PC-3 (cell line): ENCODE measurements at regions not wholly inside any gene's neighbourhood (a gene's known extent, or its start where the extent isn't known, plus 50 kb on each side); places are given as distances from the start of the nearest gene placed in this dataset.

ENCODE experiments used
- ATAC-seq: fragments of 200-7000 bp; cut with Tn5 transposase; 2 replicates; pipeline ENCODE4 v1.9.1; 2020; ENCODE audit warnings: mild to moderate bottlenecking, moderate library complexity
- BruUV-seq: library from RNA; stranded (reverse); fragments of 400-500 nt; replicated peaks from 2 replicates; lab custom pipeline; 2021; lab: Mats Ljungman, UMichigan
- CTCF ChIA-PET: fragments of 300-600 bp; sonication (Branson Sonifier 250); formaldehyde crosslinking; loops from one replicate; lab custom pipeline; 2022; ENCODE audit warnings: antibody characterized with exemption; lab: Charles Lee
- POLR2A ChIA-PET: fragments of 300-600 bp; sonication (Branson Sonifier 250); formaldehyde crosslinking; loops from one replicate; lab custom pipeline; 2022; ENCODE audit warnings: antibody characterized with exemption; ENCODE audit not compliant: unreplicated experiment; lab: Charles Lee
- DNase-seq: peaks from one replicate; pipeline ENCODE4 v3.0.0-alpha.2; 2015
- H2AFZ ChIP-seq: fragments of 300-600 bp; sonication (generic); 2 replicates; pipeline ENCODE4 v1.6.0; 2016; ENCODE audit warnings: antibody characterized with exemption, low read length
- H3F3A ChIP-seq: fragments of 300-600 bp; sonication (generic); one replicate; pipeline ENCODE4 v1.6.0; 2017; ENCODE audit warnings: antibody characterized with exemption, low read length, control low read depth, mild to moderate bottlenecking; ENCODE audit not compliant: unreplicated experiment
- H3K27ac ChIP-seq: fragments of 300-600 bp; sonication (generic); 2 replicates; pipeline ENCODE4 v1.5.1; 2016; ENCODE audit warnings: mild to moderate bottlenecking, low read length
- H3K27me3 ChIP-seq: fragments of 300-600 bp; sonication (generic); 2 replicates; pipeline ENCODE4 v1.6.1; 2016; ENCODE audit warnings: low read length, mixed read lengths
- H3K36me3 ChIP-seq: fragments of 300-600 bp; sonication (generic); 2 replicates; pipeline ENCODE4 v1.6.1; 2016; ENCODE audit warnings: low read depth, mixed run types, low read length, mixed read lengths
- H3K4me1 ChIP-seq: fragments of 300-600 bp; sonication (generic); 2 replicates; pipeline ENCODE4 v1.5.1; 2016; ENCODE audit warnings: low read length; ENCODE audit not compliant: insufficient read depth
- H3K4me2 ChIP-seq: fragments of 300-600 bp; sonication (generic); 2 replicates; pipeline ENCODE4 v1.6.0; 2016; ENCODE audit warnings: low read length
- H3K4me3 ChIP-seq: fragments of 300-600 bp; sonication (generic); 2 replicates; pipeline ENCODE4 v1.5.1; 2016; ENCODE audit warnings: mild to moderate bottlenecking, low read length, mixed read lengths
- H3K79me2 ChIP-seq: fragments of 300-600 bp; sonication (generic); 2 replicates; pipeline ENCODE4 v1.6.1; 2017; ENCODE audit warnings: low read length, mixed read lengths
- H3K9ac ChIP-seq: fragments of 300-600 bp; sonication (generic); 2 replicates; pipeline ENCODE4 v1.6.0; 2016; ENCODE audit warnings: mild to moderate bottlenecking, low read length
- H3K9me2 ChIP-seq: fragments of 300-600 bp; sonication (generic); replicated peaks from 2 replicates; pipeline ENCODE4 v1.6.1; 2016; ENCODE audit warnings: mixed run types, low read length, mixed read lengths
- H3K9me3 ChIP-seq: fragments of 300-600 bp; sonication (generic); 2 replicates; pipeline ENCODE4 v1.6.1; 2016; ENCODE audit warnings: low read length, mixed read lengths
- H4K20me1 ChIP-seq: fragments of 300-600 bp; sonication (generic); 2 replicates; pipeline ENCODE4 v1.6.1; 2016; ENCODE audit warnings: low read length, mixed read lengths
- EZH2 ChIP-seq: fragments of 300-600 bp; sonication (generic); IDR thresholded peaks from one replicate; pipeline ENCODE4 v1.6.1; 2017; ENCODE audit warnings: antibody characterized with exemption, mild to moderate bottlenecking, low read length; ENCODE audit not compliant: unreplicated experiment
- EZH2phosphoT487 ChIP-seq: fragments of 300-600 bp; sonication (generic); IDR thresholded peaks from 2 replicates; pipeline ENCODE4 v1.6.1; 2018; ENCODE audit warnings: mild to moderate bottlenecking, antibody characterized with exemption, low read length, borderline replicate concordance
- intact Hi-C: fragments of 100-400 bp; cut with micrococcal nuclease; formaldehyde crosslinking; loops from 2 replicates; pipeline ENCODE4 v1.9.0; 2023
- TF ChIP-seq, protein P1 (sequence below): fragments of 300-600 bp; sonication (generic); conservative IDR thresholded peaks from 2 replicates; pipeline ENCODE4 v1.5.1; 2017; ENCODE audit warnings: antibody characterized with exemption, low read depth, mild to moderate bottlenecking, low read length

DNA sequence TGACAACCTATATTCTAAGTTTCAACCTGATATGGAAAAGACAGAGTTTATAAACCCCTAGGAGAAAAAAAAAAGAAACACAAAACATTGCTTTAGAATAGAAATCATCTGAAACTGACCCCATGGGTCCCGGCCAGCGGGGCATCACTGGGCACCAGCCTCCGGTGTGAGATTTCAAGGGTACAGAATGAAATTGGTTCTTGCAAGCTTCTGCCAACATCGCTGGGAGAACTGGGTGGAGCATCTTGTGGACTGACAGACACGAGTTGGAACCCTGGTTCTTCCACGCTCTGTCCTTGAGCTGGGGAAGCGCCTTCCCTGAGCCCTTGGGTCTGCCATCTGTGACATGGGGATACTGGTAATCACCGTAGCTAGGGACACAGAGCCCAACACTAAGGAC is 173.6 kb downstream of the PHETA1 start:
- ATAC-seq (no peak), DNase-seq (no peak)
- Histone ChIP-seq H3K4me2 (no peak overlapping the region), H3K9ac (no peak overlapping the region), H3K4me3 (no peak overlapping the region), H3F3A (no peaks in the 10 kb centered on the region), H3K9me3 (no peaks in the 10 kb centered on the region), H3K4me1 (no peaks in the 10 kb centered on the region), H3K9me2 (no peaks in the 10 kb centered on the region), H4K20me1 (no peaks in the 10 kb centered on the region), H2AFZ (no peak overlapping the region), H3K36me3 (no peaks in the 10 kb centered on the region), H3K27me3 (peaks cover 67% of the 10 kb centered on the region), H3K79me2 (no peaks in the 10 kb centered on the region), H3K27ac (no peak overlapping the region)
- BruUV-seq = no TSS peak
- CTCF ChIA-PET = no interaction called here
- TF ChIP-seq, protein P1, sequence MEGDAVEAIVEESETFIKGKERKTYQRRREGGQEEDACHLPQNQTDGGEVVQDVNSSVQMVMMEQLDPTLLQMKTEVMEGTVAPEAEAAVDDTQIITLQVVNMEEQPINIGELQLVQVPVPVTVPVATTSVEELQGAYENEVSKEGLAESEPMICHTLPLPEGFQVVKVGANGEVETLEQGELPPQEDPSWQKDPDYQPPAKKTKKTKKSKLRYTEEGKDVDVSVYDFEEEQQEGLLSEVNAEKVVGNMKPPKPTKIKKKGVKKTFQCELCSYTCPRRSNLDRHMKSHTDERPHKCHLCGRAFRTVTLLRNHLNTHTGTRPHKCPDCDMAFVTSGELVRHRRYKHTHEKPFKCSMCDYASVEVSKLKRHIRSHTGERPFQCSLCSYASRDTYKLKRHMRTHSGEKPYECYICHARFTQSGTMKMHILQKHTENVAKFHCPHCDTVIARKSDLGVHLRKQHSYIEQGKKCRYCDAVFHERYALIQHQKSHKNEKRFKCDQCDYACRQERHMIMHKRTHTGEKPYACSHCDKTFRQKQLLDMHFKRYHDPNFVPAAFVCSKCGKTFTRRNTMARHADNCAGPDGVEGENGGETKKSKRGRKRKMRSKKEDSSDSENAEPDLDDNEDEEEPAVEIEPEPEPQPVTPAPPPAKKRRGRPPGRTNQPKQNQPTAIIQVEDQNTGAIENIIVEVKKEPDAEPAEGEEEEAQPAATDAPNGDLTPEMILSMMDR = no peak
- no peak for TF ChIP-seq EZH2phosphoT487
- TF ChIP-seq EZH2 = no peak
- intact Hi-C loops = no loop called here
- POLR2A ChIA-PET = no interaction called here

DNA sequence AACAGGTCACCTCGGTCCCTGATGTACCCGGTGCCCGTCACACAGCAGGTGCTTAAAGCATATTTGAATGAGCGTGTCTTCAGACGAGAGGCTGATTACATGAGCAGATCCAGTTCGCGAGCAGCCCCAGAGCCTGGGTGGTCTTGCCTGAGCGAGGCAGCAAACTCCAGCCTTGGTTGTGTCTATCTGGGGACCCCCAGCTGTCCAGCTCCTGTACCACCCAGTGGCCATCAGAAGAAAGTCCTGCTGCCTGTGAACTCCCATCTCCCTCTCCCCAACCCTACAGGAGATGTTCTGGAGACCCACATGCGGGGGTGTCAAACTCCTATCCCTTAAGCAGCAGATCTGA is 174.2 kb downstream of the PHETA1 start:
- Histone ChIP-seq H3K4me3 (no peak overlapping the region), H3K4me2 (no peak overlapping the region), H3K79me2 (no peaks in the 10 kb centered on the region), H3K36me3 (no peaks in the 10 kb centered on the region), H3K4me1 (no peaks in the 10 kb centered on the region), H3K9me3 (no peaks in the 10 kb centered on the region), H2AFZ (no peak overlapping the region), H3K27ac (no peak overlapping the region), H3F3A (no peaks in the 10 kb centered on the region), H3K9me2 (no peaks in the 10 kb centered on the region), H3K9ac (no peak overlapping the region), H3K27me3 (peaks cover 69% of the 10 kb centered on the region), H4K20me1 (no peaks in the 10 kb centered on the region)
- ChIA-PET POLR2A (no interaction called here), CTCF (no interaction called here)
- ATAC-seq = no peak
- intact Hi-C loops = no loop called here
- no TSS peak for BruUV-seq
- DNase-seq = no peak
- TF ChIP-seq, protein P1 = no peak
- no peak for TF ChIP-seq EZH2phosphoT487
- no peak for TF ChIP-seq EZH2

DNA sequence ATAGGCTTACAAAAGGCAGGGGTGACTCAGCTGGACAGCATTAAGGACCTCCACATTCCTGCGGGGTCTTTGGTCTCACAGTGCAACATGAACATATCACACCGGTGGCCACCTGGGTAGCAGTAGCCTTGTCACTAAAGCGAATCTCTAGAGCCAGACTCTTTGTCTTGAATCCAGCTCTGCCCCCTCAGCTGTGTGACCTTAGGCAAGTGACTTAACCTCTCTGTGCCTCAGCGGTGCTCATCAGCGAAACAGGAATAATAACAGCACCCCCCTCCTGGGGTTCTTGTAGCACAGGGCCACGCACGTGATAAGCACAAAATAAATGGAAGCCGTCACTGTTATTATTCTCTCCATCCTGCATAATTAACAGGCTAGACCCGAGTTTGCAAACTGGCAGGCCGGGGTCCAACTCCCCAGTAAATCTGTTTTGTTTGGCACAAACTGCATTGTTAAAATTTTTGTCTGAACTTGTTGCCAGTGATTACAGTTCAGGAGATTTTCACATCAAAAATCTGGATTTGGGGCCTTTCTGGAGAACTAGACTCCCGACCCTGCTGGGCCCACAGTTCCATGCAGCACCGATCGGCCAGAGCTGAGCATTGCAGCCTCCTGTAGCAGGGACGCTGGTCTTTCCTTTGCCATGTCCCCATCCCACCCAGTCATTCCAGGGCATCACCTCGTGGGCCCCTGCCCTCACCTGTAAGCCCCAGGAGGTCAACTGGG is 174.8 kb downstream of the PHETA1 start:
- peaks cover 74% of the 10 kb centered on the region for H3K27me3 ChIP-seq
- H3K27ac ChIP-seq = no peak overlapping the region
- H3K79me2 ChIP-seq = no peaks in the 10 kb centered on the region
- H3K4me2 ChIP-seq = no peak overlapping the region
- H3K9me3 ChIP-seq = no peaks in the 10 kb centered on the region
- TF ChIP-seq EZH2 = no peak
- TF ChIP-seq EZH2phosphoT487 = no peak
- TF ChIP-seq, protein P1 = no peak
- ChIA-PET POLR2A (no interaction called here), CTCF (no interaction called here)
- H3F3A ChIP-seq = no peaks in the 10 kb centered on the region
- no peak overlapping the region for H3K4me3 ChIP-seq
- DNase-seq (no peak), ATAC-seq (no peak)
- H4K20me1 ChIP-seq = no peaks in the 10 kb centered on the region
- no peaks in the 10 kb centered on the region for H3K36me3 ChIP-seq
- no TSS peak for BruUV-seq
- no peaks in the 10 kb centered on the region for H3K4me1 ChIP-seq
- H2AFZ ChIP-seq = no peak overlapping the region
- intact Hi-C loops = no loop called here
- H3K9ac ChIP-seq = no peak overlapping the region
- H3K9me2 ChIP-seq = no peaks in the 10 kb centered on the region
